ENCODE measurements at regions not wholly inside any gene's neighbourhood (a gene's known extent, or its start where the extent isn't known, plus 50 kb on each side); places are given as distances from the start of the nearest gene placed in this dataset.

GRCh38 chr13:37351211-37351610 is 245.7 kb upstream of the CSNK1A1L start:
- TF ChIP-seq, protein P1, sequence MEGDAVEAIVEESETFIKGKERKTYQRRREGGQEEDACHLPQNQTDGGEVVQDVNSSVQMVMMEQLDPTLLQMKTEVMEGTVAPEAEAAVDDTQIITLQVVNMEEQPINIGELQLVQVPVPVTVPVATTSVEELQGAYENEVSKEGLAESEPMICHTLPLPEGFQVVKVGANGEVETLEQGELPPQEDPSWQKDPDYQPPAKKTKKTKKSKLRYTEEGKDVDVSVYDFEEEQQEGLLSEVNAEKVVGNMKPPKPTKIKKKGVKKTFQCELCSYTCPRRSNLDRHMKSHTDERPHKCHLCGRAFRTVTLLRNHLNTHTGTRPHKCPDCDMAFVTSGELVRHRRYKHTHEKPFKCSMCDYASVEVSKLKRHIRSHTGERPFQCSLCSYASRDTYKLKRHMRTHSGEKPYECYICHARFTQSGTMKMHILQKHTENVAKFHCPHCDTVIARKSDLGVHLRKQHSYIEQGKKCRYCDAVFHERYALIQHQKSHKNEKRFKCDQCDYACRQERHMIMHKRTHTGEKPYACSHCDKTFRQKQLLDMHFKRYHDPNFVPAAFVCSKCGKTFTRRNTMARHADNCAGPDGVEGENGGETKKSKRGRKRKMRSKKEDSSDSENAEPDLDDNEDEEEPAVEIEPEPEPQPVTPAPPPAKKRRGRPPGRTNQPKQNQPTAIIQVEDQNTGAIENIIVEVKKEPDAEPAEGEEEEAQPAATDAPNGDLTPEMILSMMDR (IDR thresholded peaks at IDR 0.05 in 8 of 11, conservative IDR thresholded peaks at IDR 0.05 in 3 of 11), result no peak
- no peak for TF ChIP-seq POLR2AphosphoS5 (IDR thresholded peaks at IDR 0.05)
